ENCODE measurements at regions not wholly inside any gene's neighbourhood (a gene's known extent, or its start where the extent isn't known, plus 50 kb on each side); places are given as distances from the start of the nearest gene placed in this dataset.

DNA sequence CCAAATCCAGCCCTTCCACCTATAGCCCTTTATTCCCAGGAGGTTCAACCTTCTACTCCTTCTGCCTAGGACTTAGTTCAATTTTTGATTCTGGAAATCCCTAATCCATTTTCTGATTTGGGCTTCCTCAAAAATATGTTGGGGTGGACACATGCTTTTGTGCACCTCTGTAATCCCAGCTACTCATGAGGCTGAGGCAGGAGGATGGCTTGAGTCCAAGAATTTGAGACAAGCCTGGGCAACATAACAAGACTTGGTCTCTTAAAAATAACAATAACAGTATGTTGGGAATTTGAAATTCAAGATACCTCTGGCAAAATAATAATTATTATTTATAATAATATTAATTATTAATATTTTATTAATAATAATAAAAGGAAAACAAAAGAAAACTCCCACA is 188.7 kb upstream of the TLE4 start:
- no peak overlapping the region for H3K4me3 ChIP-seq (ENCODE audit: low read depth, low read length)
- no peak for TF ChIP-seq CTCF (conservative IDR thresholded peaks at IDR 0.05; ENCODE audit: low read depth, low read length)
- DNase-seq (ENCODE audit: low read depth), result no peak

DNA sequence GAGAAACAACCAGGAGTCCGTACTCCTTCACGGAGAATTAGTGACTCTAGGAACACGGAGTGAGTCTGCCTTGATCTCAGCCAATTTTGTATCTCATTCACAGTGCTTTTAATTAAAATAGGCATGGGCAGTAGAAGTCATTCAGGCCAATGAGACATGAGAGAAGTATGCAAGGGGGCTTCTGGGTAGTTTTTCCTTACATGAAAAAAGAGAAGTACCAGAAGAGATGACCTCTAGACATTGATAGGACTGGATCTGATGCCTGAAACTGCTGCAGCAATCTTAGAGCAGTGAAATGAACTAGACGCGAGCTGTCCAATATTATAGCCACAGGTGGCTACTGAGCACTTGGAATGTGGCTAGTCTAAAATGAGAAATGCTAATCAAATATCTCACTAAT is 187.7 kb upstream of the TLE4 start:
- no peak overlapping the region for H3K4me3 ChIP-seq (ENCODE audit: low read depth, low read length)
- TF ChIP-seq CTCF (conservative IDR thresholded peaks at IDR 0.05; ENCODE audit: low read depth, low read length), result no peak
- DNase-seq (ENCODE audit: low read depth), result no peak

GRCh38 chr9:79384501-79384900 is 187.3 kb upstream of the TLE4 start:
- TF ChIP-seq CTCF (conservative IDR thresholded peaks at IDR 0.05; ENCODE audit: low read depth, low read length), result no peak
- no peak overlapping the region for H3K4me3 ChIP-seq (ENCODE audit: low read depth, low read length)
- DNase-seq (ENCODE audit: low read depth), result no peak

- no peak for TF ChIP-seq CTCF (conservative IDR thresholded peaks at IDR 0.05; ENCODE audit: low read depth, low read length)
Observed at GRCh38 chr9:79387101-79387835, 184.5 kb upstream of the TLE4 start.

GRCh38 chr9:79390077-79390698 is 181.6 kb upstream of the TLE4 start:
- TF ChIP-seq CTCF (conservative IDR thresholded peaks at IDR 0.05; ENCODE audit: low read depth, low read length), result no peak
- no peak for DNase-seq (ENCODE audit: low read depth)
- H3K4me3 ChIP-seq (ENCODE audit: low read depth, low read length), result no peak overlapping the region

More at GRCh38 chr9:79387101-79387835, 184.5 kb upstream of the TLE4 start:
- no peak for DNase-seq (ENCODE audit: low read depth)
- H3K4me3 ChIP-seq (ENCODE audit: low read depth, low read length), result no peak overlapping the region

GRCh38 chr9:79390781-79391770 is 180.7 kb upstream of the TLE4 start:
- no peak for DNase-seq (ENCODE audit: low read depth)
- TF ChIP-seq CTCF (conservative IDR thresholded peaks at IDR 0.05; ENCODE audit: low read depth, low read length), result no peak
- H3K4me3 ChIP-seq (ENCODE audit: low read depth, low read length), result no peak overlapping the region
